ENCODE measurements at regions not wholly inside any gene's neighbourhood (a gene's known extent, or its start where the extent isn't known, plus 50 kb on each side); places are given as distances from the start of the nearest gene placed in this dataset.

GRCh38 chr3:170680593-170680992 lies 94.7 kb upstream of the SLC7A14 start:
- Histone ChIP-seq H3K4me2 (ENCODE audit: insufficient read depth in 1 of 2, low read depth in 2 of 2, low read length in 2 of 2) (no peak overlapping the region), H2BK15ac (ENCODE audit: low read length) (no peak overlapping the region), H2AK5ac (ENCODE audit: low read depth, low read length) (no peak overlapping the region), H2BK5ac (ENCODE audit: low read depth, low read length) (no peak overlapping the region), H3K27ac (ENCODE audit: low read depth, low read length) (no peak overlapping the region), H2BK120ac (replicated peaks; ENCODE audit: low read depth, low read length) (no peak overlapping the region), H3K9me3 (ENCODE audit: insufficient read depth in 2 of 2, low read depth in 1 of 2, low read length in 1 of 2) (peaks cover 5 to 12% of the 10 kb centered on the region in 2 experiments; a peak in 1 of 4 replicates), H3K23me2 (ENCODE audit: low read depth, low read length) (no peaks in the 10 kb centered on the region), H3K14ac (ENCODE audit: insufficient read length) (no peak overlapping the region), H3K18ac (ENCODE audit: extremely low read depth, low read length) (no peak overlapping the region), H3K79me1 (ENCODE audit: low read depth, low read length) (no peaks in the 10 kb centered on the region), H3K27me3 (replicated peaks in 1 of 4; ENCODE audit: control insufficient read depth in 3 of 4, extremely low read depth in 1 of 4, insufficient read depth in 3 of 4, low read length in 3 of 4) (no peaks in the 10 kb centered on the region), H3K4me3 (ENCODE audit: extremely low read depth in 1 of 4, insufficient read depth in 2 of 4, low read depth in 3 of 4, low read length in 4 of 4) (no peak overlapping the region), H2BK12ac (ENCODE audit: low read depth, low read length) (no peak overlapping the region), H2BK20ac (ENCODE audit: low read length) (no peak overlapping the region), H3K23ac (ENCODE audit: insufficient read length) (no peak overlapping the region), H3K4ac (replicated peaks; ENCODE audit: insufficient read length, low read depth, low read length) (no peak overlapping the region), H4K5ac (ENCODE audit: insufficient read length, low read depth, low read length) (no peak overlapping the region), H4K8ac (ENCODE audit: extremely low read depth, insufficient read depth, low read length) (no peak overlapping the region), H3K4me1 (replicated peaks in 1 of 4; ENCODE audit: control insufficient read depth in 3 of 4, insufficient read depth in 4 of 4, low read length in 3 of 4) (no peaks in the 10 kb centered on the region), H3K79me2 (ENCODE audit: control insufficient read depth in 1 of 2, insufficient read depth in 2 of 2, low read length in 2 of 2) (no peaks in the 10 kb centered on the region), H2AFZ (ENCODE audit: low read length) (no peak overlapping the region), H3K56ac (replicated peaks; ENCODE audit: insufficient read length, low read depth, low read length) (no peak overlapping the region), H3K36me3 (ENCODE audit: control insufficient read depth in 2 of 4, insufficient read depth in 4 of 4, low read length in 3 of 4) (no peaks in the 10 kb centered on the region; a peak in 1 of 8 replicates), H3K9ac (replicated peaks in 1 of 4; ENCODE audit: extremely low read depth in 1 of 4, low read depth in 3 of 4, low read length in 3 of 4) (no peak overlapping the region), H4K20me1 (replicated peaks in 1 of 2; ENCODE audit: control insufficient read depth in 1 of 2, insufficient read depth in 2 of 2, low read length in 2 of 2) (no peaks in the 10 kb centered on the region), H4K91ac (replicated peaks; ENCODE audit: insufficient read length, low read length) (no peak overlapping the region)
- DNase-seq (ENCODE audit: low read depth in 1 of 2, low spot score in 2 of 2) (no peak), FAIRE-seq (no peak)
- ChIA-PET POLR2A (ENCODE audit: partially characterized antibody) (no interaction called here), CTCF (ENCODE audit: partially characterized antibody) (no interaction called here)
- TF ChIP-seq SUZ12 (IDR thresholded peaks at IDR 0.05; ENCODE audit: low read length) (no peak), KDM4A (IDR thresholded peaks at IDR 0.05; ENCODE audit: low read depth, low read length, severe bottlenecking) (no peak), RAD21 (IDR thresholded peaks at IDR 0.05 in 1 of 2, conservative IDR thresholded peaks at IDR 0.05 in 1 of 2; ENCODE audit: low read depth in 2 of 2, low read length in 2 of 2) (no peak), JUND (IDR thresholded peaks at IDR 0.05; ENCODE audit: low read length) (no peak), MAFK (IDR thresholded peaks at IDR 0.05; ENCODE audit: low read depth, low read length) (no peak), EZH2 (IDR thresholded peaks at IDR 0.05; ENCODE audit: low read depth, low read length, severe bottlenecking) (no peak), KDM5A (IDR thresholded peaks at IDR 0.05; ENCODE audit: low read length) (no peak), RFX5 (IDR thresholded peaks at IDR 0.05; ENCODE audit: borderline replicate concordance, low read depth, low read length) (no peak), MAX (IDR thresholded peaks at IDR 0.05) (no peak), SIN3A (conservative IDR thresholded peaks at IDR 0.05 in 1 of 2, IDR thresholded peaks at IDR 0.05 in 1 of 2; ENCODE audit: low read depth in 1 of 2, low read length in 2 of 2) (no peak), GABPA (IDR thresholded peaks at IDR 0.05; ENCODE audit: borderline replicate concordance, insufficient read depth, low read length) (no peak), ZNF274 (IDR thresholded peaks at IDR 0.05; ENCODE audit: borderline replicate concordance, extremely low read depth, low read length) (no peak), SIX5 (IDR thresholded peaks at IDR 0.05; ENCODE audit: low read depth, low read length) (no peak), BACH1 (IDR thresholded peaks at IDR 0.05; ENCODE audit: low read length) (no peak), ATF3 (IDR thresholded peaks at IDR 0.05; ENCODE audit: insufficient read depth, low read depth, low read length) (no peak)
